ENCODE measurements at regions not wholly inside any gene's neighbourhood (a gene's known extent, or its start where the extent isn't known, plus 50 kb on each side); places are given as distances from the start of the nearest gene placed in this dataset.
"Not testable (repeated sequence)": the region's sequence is repeated elsewhere in the genome, so short reads cannot be mapped to it uniquely, and the experiment has no call there.

GRCh38 chr2:187684174-187684573, 129.9 kb upstream of the TFPI start:
- no peak for DNase-seq (ENCODE audit: low read depth)

- no peak for DNase-seq (ENCODE audit: low read depth)
Measured at GRCh38 chr2:187686416-187687024, 132.3 kb upstream of the TFPI start.

- DNase-seq (ENCODE audit: low read depth), result no peak
Measured at GRCh38 chr2:187687585-187687984, 133.3 kb upstream of the TFPI start.

GRCh38 chr2:187689372-187689771, 135.1 kb upstream of the TFPI start:
- no peak for DNase-seq (ENCODE audit: low read depth)

- no peak for DNase-seq (ENCODE audit: low read depth)
Measured at GRCh38 chr2:187693923-187694322, 139.7 kb upstream of the TFPI start.

GRCh38 chr2:187696644-187697043, 142.4 kb upstream of the TFPI start:
- DNase-seq (ENCODE audit: low read depth), result not testable (repeated sequence)

- no peak for DNase-seq (ENCODE audit: low read depth)
Measured at GRCh38 chr2:187698374-187699110, 144.3 kb upstream of the TFPI start.

GRCh38 chr2:187702157-187702556, 147.9 kb upstream of the TFPI start:
- no peak for DNase-seq (ENCODE audit: low read depth)

GRCh38 chr2:187708272-187708671, 154.0 kb upstream of the TFPI start:
- no peak for DNase-seq (ENCODE audit: low read depth)

- no peak for DNase-seq (ENCODE audit: low read depth)
Measured at GRCh38 chr2:187709065-187709464, 154.8 kb upstream of the TFPI start.

- no peak for DNase-seq (ENCODE audit: low read depth)
Measured at GRCh38 chr2:187710791-187711521, 156.7 kb upstream of the TFPI start.

GRCh38 chr2:187715590-187715989, 161.4 kb upstream of the TFPI start:
- DNase-seq (ENCODE audit: low read depth), result no peak

GRCh38 chr2:187716301-187716700, 162.1 kb upstream of the TFPI start:
- no peak for DNase-seq (ENCODE audit: low read depth)

GRCh38 chr2:187718092-187718491, 163.9 kb upstream of the TFPI start:
- no peak for DNase-seq (ENCODE audit: low read depth)

- no peak for DNase-seq (ENCODE audit: low read depth)
Measured at GRCh38 chr2:187719510-187719909, 165.3 kb upstream of the TFPI start.

GRCh38 chr2:187748958-187749357, 194.7 kb upstream of the TFPI start:
- DNase-seq (ENCODE audit: low read depth), result no peak

- no peak for DNase-seq (ENCODE audit: low read depth)
Measured at GRCh38 chr2:187749804-187750431, 195.7 kb upstream of the TFPI start.

- no peak for DNase-seq (ENCODE audit: low read depth)
Measured at GRCh38 chr2:187768995-187769394, 214.8 kb upstream of the TFPI start.

GRCh38 chr2:187769437-187769836, 215.2 kb upstream of the TFPI start:
- DNase-seq (ENCODE audit: low read depth), result no peak

- peak; percentile 37 for DNase-seq (ENCODE audit: low read depth)
Measured at GRCh38 chr2:187774551-187775071, 220.4 kb upstream of the TFPI start.

GRCh38 chr2:187775196-187775595, 221.0 kb upstream of the TFPI start:
- DNase-seq (ENCODE audit: low read depth), result no peak

- no peak for DNase-seq (ENCODE audit: low read depth)
Measured at GRCh38 chr2:187775651-187776050, 221.4 kb upstream of the TFPI start.

Data from GM04503 (cell line).